DND-41 (cell line): ENCODE measurements at regions not wholly inside any gene's neighbourhood (a gene's known extent, or its start where the extent isn't known, plus 50 kb on each side); places are given as distances from the start of the nearest gene placed in this dataset.

ENCODE experiments used
- ATAC-seq: fragments of 200-7000 bp; cut with Tn5 transposase; 3 replicates; pipeline ENCODE4 v1.9.1; 2021; ENCODE audit warnings: low read depth; ENCODE audit not compliant: insufficient read depth
- DNase-seq: peaks from one replicate; pipeline ENCODE4 v3.0.0-alpha.2; 2020
- H2AFZ ChIP-seq: 2 replicates; pipeline ENCODE4 v1.6.0; 2012; ENCODE audit warnings: low read depth, low read length
- H3K27ac ChIP-seq: 2 replicates; pipeline ENCODE4 v1.5.1; 2012; ENCODE audit warnings: low read length, inconsistent platforms
- H3K27me3 ChIP-seq: fragments of 200-600 bp; sonication (generic); 2 replicates; pipeline ENCODE4 v1.6.0; 2012; ENCODE audit warnings: low read length, mild to moderate bottlenecking, inconsistent platforms; ENCODE audit not compliant: insufficient read depth, poor library complexity
- H3K36me3 ChIP-seq: 2 replicates; pipeline ENCODE4 v1.5.1; 2012; ENCODE audit warnings: low read length, inconsistent platforms; ENCODE audit not compliant: insufficient read depth
- H3K4me1 ChIP-seq: 2 replicates; pipeline ENCODE4 v1.5.1; 2012; ENCODE audit warnings: mild to moderate bottlenecking, low read length; ENCODE audit not compliant: insufficient read depth
- H3K4me2 ChIP-seq: 2 replicates; pipeline ENCODE4 v1.6.0; 2012; ENCODE audit warnings: mild to moderate bottlenecking, moderate library complexity, low read length, inconsistent platforms; ENCODE audit not compliant: insufficient read depth
- H3K4me3 ChIP-seq, 2 experiments: fragments of 200-600 bp in 1 of 2; shearing (Covaris generic) in 1 of 2; 2 replicates each; pipeline ENCODE4 v1.5.1; 2012 to 2016; ENCODE audit warnings: inconsistent platforms in 2 of 2, low read length in 2 of 2, mild to moderate bottlenecking in 2 of 2, low read depth in 1 of 2, moderate library complexity in 1 of 2
- H3K79me2 ChIP-seq: 2 replicates; pipeline ENCODE4 v1.6.0; 2012; ENCODE audit warnings: low read length, inconsistent platforms; ENCODE audit not compliant: insufficient read depth
- H3K9ac ChIP-seq: 2 replicates; pipeline ENCODE4 v1.6.0; 2012; ENCODE audit warnings: low read depth, mild to moderate bottlenecking, inconsistent platforms, low read length, moderate library complexity
- H3K9me3 ChIP-seq: 2 replicates; pipeline ENCODE4 v1.5.1; 2012; ENCODE audit warnings: low read length, moderate library complexity, mild to moderate bottlenecking, inconsistent platforms; ENCODE audit not compliant: insufficient read depth, severe bottlenecking
- H4K20me1 ChIP-seq: 2 replicates; pipeline ENCODE4 v1.6.0; 2012; ENCODE audit warnings: low read length; ENCODE audit not compliant: insufficient read depth
- EZH2 ChIP-seq: IDR thresholded peaks from 3 replicates; pipeline ENCODE4 v1.6.1; 2012; ENCODE audit warnings: borderline replicate concordance, low read depth, mild to moderate bottlenecking, moderate library complexity, low read length, inconsistent platforms; ENCODE audit not compliant: severe bottlenecking
- TF ChIP-seq, protein P1 (sequence below): IDR thresholded peaks from 2 replicates; pipeline ENCODE4 v1.5.1; 2012; ENCODE audit warnings: borderline replicate concordance, low read length, moderate library complexity, mild to moderate bottlenecking; ENCODE audit not compliant: poor library complexity, severe bottlenecking; ENCODE audit errors: extremely low read depth

DNA sequence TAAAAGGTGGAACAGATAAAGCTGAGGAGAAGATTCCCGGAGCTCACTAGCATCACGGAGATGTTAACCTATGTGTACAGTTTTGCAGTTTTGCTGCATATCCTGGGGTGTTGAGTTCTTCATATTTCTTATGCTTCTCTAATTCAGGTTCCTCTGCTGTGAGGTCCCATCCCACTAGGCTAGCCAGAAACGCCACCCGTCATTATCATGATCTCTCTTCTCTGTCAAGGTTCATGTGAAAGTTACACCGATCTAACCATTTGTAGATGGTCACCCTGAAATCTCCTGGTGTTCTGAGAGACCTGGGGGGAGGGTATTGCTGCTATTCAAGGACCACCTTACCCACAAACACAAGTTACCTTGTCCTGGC is 136.3 kb downstream of the CCDC71L start:
- TF ChIP-seq, protein P1, sequence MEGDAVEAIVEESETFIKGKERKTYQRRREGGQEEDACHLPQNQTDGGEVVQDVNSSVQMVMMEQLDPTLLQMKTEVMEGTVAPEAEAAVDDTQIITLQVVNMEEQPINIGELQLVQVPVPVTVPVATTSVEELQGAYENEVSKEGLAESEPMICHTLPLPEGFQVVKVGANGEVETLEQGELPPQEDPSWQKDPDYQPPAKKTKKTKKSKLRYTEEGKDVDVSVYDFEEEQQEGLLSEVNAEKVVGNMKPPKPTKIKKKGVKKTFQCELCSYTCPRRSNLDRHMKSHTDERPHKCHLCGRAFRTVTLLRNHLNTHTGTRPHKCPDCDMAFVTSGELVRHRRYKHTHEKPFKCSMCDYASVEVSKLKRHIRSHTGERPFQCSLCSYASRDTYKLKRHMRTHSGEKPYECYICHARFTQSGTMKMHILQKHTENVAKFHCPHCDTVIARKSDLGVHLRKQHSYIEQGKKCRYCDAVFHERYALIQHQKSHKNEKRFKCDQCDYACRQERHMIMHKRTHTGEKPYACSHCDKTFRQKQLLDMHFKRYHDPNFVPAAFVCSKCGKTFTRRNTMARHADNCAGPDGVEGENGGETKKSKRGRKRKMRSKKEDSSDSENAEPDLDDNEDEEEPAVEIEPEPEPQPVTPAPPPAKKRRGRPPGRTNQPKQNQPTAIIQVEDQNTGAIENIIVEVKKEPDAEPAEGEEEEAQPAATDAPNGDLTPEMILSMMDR = no peak
- no peak for TF ChIP-seq EZH2
- H3K36me3 ChIP-seq = no peaks in the 10 kb centered on the region
- H3K27me3 ChIP-seq = no peaks in the 10 kb centered on the region
- no peak overlapping the region for H3K4me3 ChIP-seq
- no peak overlapping the region for H3K4me2 ChIP-seq
- no peaks in the 10 kb centered on the region for H4K20me1 ChIP-seq
- H3K4me1 ChIP-seq = peaks cover 14% of the 10 kb centered on the region
- DNase-seq (no peak), ATAC-seq (no peak)
- H2AFZ ChIP-seq = no peak overlapping the region
- no peaks in the 10 kb centered on the region for H3K9me3 ChIP-seq
- H3K27ac ChIP-seq = peak overlapping the region; percentile 18; the same call in 1 of the 2 replicates
- no peak overlapping the region for H3K9ac ChIP-seq
- H3K79me2 ChIP-seq = no peaks in the 10 kb centered on the region

DNA sequence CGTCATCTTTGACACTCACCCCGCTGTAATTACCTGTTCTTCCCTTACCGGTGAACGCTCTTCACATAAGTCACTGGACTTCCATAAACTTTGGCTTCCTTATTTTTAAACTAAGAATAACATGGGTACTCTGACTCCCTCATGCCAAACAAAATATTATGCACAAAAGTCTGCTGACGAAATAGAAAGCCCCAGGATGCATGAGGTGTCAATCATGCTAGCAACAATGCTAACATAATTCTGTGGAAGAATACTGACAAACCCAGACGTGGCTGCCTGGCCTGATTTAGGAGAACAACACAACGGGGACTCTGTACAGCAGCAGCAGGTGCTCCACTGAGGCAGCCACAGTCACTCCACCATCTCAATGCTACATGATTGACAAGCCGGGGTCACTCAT is 137.5 kb downstream of the CCDC71L start:
- Histone ChIP-seq H3K27me3 (peaks cover 3% of the 10 kb centered on the region), H4K20me1 (no peaks in the 10 kb centered on the region), H3K79me2 (no peaks in the 10 kb centered on the region), H3K4me3 (no peak overlapping the region), H3K4me1 (peaks cover 14% of the 10 kb centered on the region), H3K27ac (no peak overlapping the region), H3K4me2 (no peak overlapping the region), H3K9ac (no peak overlapping the region), H3K36me3 (no peaks in the 10 kb centered on the region), H3K9me3 (no peaks in the 10 kb centered on the region), H2AFZ (no peak overlapping the region)
- ATAC-seq (no peak), DNase-seq (no peak)
- no peak for TF ChIP-seq EZH2
- TF ChIP-seq, protein P1 = no peak

DNA sequence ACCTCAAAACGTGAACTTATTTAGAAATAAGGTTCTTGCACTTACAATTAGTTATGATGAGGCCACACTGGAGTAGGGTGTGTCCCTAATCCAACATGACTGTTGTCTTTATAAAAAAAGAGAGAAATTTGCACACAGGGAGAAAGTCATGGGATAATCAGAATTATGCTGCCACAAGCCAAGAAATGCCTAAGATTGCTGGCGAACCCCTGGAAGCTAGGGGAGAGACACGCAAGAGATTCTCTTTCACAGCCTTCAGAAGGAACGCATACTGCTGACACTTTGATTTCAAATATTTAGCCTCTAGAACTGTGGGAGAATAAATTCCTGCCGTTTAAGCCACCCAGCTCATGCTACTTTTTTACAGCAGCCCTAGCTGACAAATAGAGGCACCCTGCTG is 138.3 kb downstream of the CCDC71L start:
- TF ChIP-seq, protein P1 = no peak
- no peak for TF ChIP-seq EZH2
- no peaks in the 10 kb centered on the region for H3K9me3 ChIP-seq
- H3K9ac ChIP-seq = no peak overlapping the region
- H3K36me3 ChIP-seq = no peaks in the 10 kb centered on the region
- H3K79me2 ChIP-seq = no peaks in the 10 kb centered on the region
- DNase-seq (no peak), ATAC-seq (no peak)
- no peak overlapping the region for H3K4me2 ChIP-seq
- peaks cover 3% of the 10 kb centered on the region for H3K27me3 ChIP-seq
- H4K20me1 ChIP-seq = no peaks in the 10 kb centered on the region
- no peak overlapping the region for H3K4me3 ChIP-seq
- no peak overlapping the region for H2AFZ ChIP-seq
- H3K27ac ChIP-seq = no peak overlapping the region
- peaks cover 14% of the 10 kb centered on the region for H3K4me1 ChIP-seq

DNA sequence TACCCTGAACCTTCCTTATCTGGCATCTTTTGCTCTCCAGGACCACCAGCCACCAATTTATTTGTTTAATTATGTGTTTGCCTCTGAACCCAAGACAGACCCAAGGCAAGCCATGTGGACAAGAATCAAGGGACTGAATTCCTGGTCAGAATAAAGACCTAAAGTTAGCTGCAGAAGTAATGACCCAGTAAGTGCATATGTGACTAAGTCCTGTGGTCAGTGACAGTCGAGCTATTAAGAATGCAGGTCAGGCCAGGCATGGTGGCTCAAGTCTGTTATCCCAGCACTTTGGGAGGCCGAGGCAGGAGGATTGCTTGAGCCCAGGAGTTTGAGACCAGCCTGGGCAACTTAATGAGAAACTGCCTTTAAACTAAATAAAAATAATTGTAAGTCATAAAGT is 139.4 kb downstream of the CCDC71L start:
- no peaks in the 10 kb centered on the region for H4K20me1 ChIP-seq
- ATAC-seq (no peak), DNase-seq (no peak)

More for the DNA sequence above, 139.4 kb downstream of the CCDC71L start:
- no peak overlapping the region for H3K4me3 ChIP-seq
- H3K36me3 ChIP-seq = no peaks in the 10 kb centered on the region
- TF ChIP-seq, protein P1 = no peak
- H3K9me3 ChIP-seq = no peaks in the 10 kb centered on the region
- H3K9ac ChIP-seq = no peak overlapping the region
- H3K4me2 ChIP-seq = no peak overlapping the region
- H3K27me3 ChIP-seq = peaks cover 8% of the 10 kb centered on the region
- H3K4me1 ChIP-seq = peaks cover 14% of the 10 kb centered on the region
- H2AFZ ChIP-seq = no peak overlapping the region
- H3K27ac ChIP-seq = no peak overlapping the region
- H3K79me2 ChIP-seq = no peaks in the 10 kb centered on the region
